ENCODE measurements at regions not wholly inside any gene's neighbourhood (a gene's known extent, or its start where the extent isn't known, plus 50 kb on each side); places are given as distances from the start of the nearest gene placed in this dataset.

- no peak overlapping the region for H3K4me3 ChIP-seq
- H3K27ac ChIP-seq = no peak overlapping the region
- 0 to 80% (median 41%) methylated on average over 1 to 2 of the region's 2 CpGs; no CpG with 5 or more reads in 5 of the 10 experiments for WGBS, 10 experiments
- H3K4me1 ChIP-seq (replicated peaks in 1 of 2) = no peaks in the 10 kb centered on the region
- in situ Hi-C loops (cut with MboI; ENCODE audit: low pct_unique_long_range_greater_than_20kb in 2 of 9, low sequenced_read_pairs in 9 of 9, unreplicated experiment in 9 of 9) = no loop called here
- ATAC-seq (replicated peaks in 6 of 8) = peak in 4 of 8 experiments; percentile 25 to 93 (median 64)
Observed at GRCh38 chr6:120077489-120077888, 727.9 kb upstream of the MAN1A1 start.

- in situ Hi-C loops (cut with MboI; ENCODE audit: low pct_unique_long_range_greater_than_20kb in 2 of 9, low sequenced_read_pairs in 9 of 9, unreplicated experiment in 9 of 9) = no loop called here
- 0 to 60% (median 0%) methylated on average over 1 of the region's 1 CpG; no CpG with 5 or more reads in 1 of the 10 experiments for WGBS, 10 experiments
- no peak overlapping the region for H3K4me3 ChIP-seq
- H3K27ac ChIP-seq = no peak overlapping the region
- H3K4me1 ChIP-seq (replicated peaks in 1 of 2) = no peaks in the 10 kb centered on the region
- ATAC-seq (replicated peaks in 6 of 8) = no peak
Observed at GRCh38 chr6:120058410-120058809, 708.8 kb upstream of the MAN1A1 start.

- in situ Hi-C loops (cut with MboI; ENCODE audit: low pct_unique_long_range_greater_than_20kb in 2 of 9, low sequenced_read_pairs in 9 of 9, unreplicated experiment in 9 of 9) = no loop called here
- no peak for ATAC-seq (replicated peaks in 6 of 8)
- Histone ChIP-seq H3K4me3 (no peak overlapping the region), H3K4me1 (replicated peaks in 1 of 2) (no peaks in the 10 kb centered on the region), H3K27ac (no peak overlapping the region)
- 0 to 90% (median 55%) methylated on average over 1 to 6 of the region's 7 CpGs; no CpG with 5 or more reads in 2 of the 10 experiments for WGBS, 10 experiments
Observed at GRCh38 chr6:120056085-120056484, 706.5 kb upstream of the MAN1A1 start.

GRCh38 chr6:120055071-120055470 lies 705.5 kb upstream of the MAN1A1 start:
- 15 to 91% (median 32%) methylated on average over 1 to 3 of the region's 4 CpGs; no CpG with 5 or more reads in 4 of the 10 experiments for WGBS, 10 experiments
- Histone ChIP-seq H3K4me3 (no peak overlapping the region), H3K4me1 (replicated peaks in 1 of 2) (no peaks in the 10 kb centered on the region), H3K27ac (no peak overlapping the region)
- in situ Hi-C loops (cut with MboI; ENCODE audit: low pct_unique_long_range_greater_than_20kb in 2 of 9, low sequenced_read_pairs in 9 of 9, unreplicated experiment in 9 of 9) = no loop called here
- ATAC-seq (replicated peaks in 6 of 8) = no peak

GRCh38 chr6:120039664-120040063 lies 690.1 kb upstream of the MAN1A1 start:
- peak in 3 of 8 experiments; percentile 63 to 67 (median 67) for ATAC-seq (replicated peaks in 6 of 8)
- no peak overlapping the region for H3K4me3 ChIP-seq
- no peak overlapping the region for H3K27ac ChIP-seq
- no peaks in the 10 kb centered on the region for H3K4me1 ChIP-seq (replicated peaks in 1 of 2)
- in situ Hi-C loops (cut with MboI; ENCODE audit: low pct_unique_long_range_greater_than_20kb in 2 of 9, low sequenced_read_pairs in 9 of 9, unreplicated experiment in 9 of 9) = no loop called here
- 0 to 92% (median 36%) methylated on average over 1 to 2 of the region's 2 CpGs; no CpG with 5 or more reads in 2 of the 10 experiments for WGBS, 10 experiments

- ATAC-seq (replicated peaks in 6 of 8) = no peak
- H3K4me1 ChIP-seq (replicated peaks in 1 of 2) = no peaks in the 10 kb centered on the region
- WGBS, 10 experiments = 66 to 100% (median 94%) methylated on average over 1 to 2 of the region's 2 CpGs; no CpG with 5 or more reads in 1 of the 10 experiments
- H3K4me3 ChIP-seq = no peak overlapping the region
- in situ Hi-C loops (cut with MboI; ENCODE audit: low pct_unique_long_range_greater_than_20kb in 2 of 9, low sequenced_read_pairs in 9 of 9, unreplicated experiment in 9 of 9) = no loop called here
- H3K27ac ChIP-seq = no peak overlapping the region
Observed at GRCh38 chr6:120031837-120032236, 682.3 kb upstream of the MAN1A1 start.

GRCh38 chr6:120026791-120027190 lies 677.2 kb upstream of the MAN1A1 start:
- 0 to 100% (median 60%) methylated on average over 1 of the region's 1 CpG; no CpG with 5 or more reads in 1 of the 10 experiments for WGBS, 10 experiments
- peak in 1 of 8 experiments; percentile 36 for ATAC-seq (replicated peaks in 6 of 8)
- Histone ChIP-seq H3K4me1 (replicated peaks in 1 of 2) (no peaks in the 10 kb centered on the region), H3K27ac (no peak overlapping the region), H3K4me3 (no peak overlapping the region)
- in situ Hi-C loops (cut with MboI; ENCODE audit: low pct_unique_long_range_greater_than_20kb in 2 of 9, low sequenced_read_pairs in 9 of 9, unreplicated experiment in 9 of 9) = no loop called here

- no peak for ATAC-seq (replicated peaks in 6 of 8)
- H3K4me3 ChIP-seq = no peak overlapping the region
- 53 to 100% (median 90%) methylated on average over 1 to 3 of the region's 3 CpGs; no CpG with 5 or more reads in 1 of the 10 experiments for WGBS, 10 experiments
- no peaks in the 10 kb centered on the region for H3K4me1 ChIP-seq (replicated peaks in 1 of 2)
- in situ Hi-C loops (cut with MboI; ENCODE audit: low pct_unique_long_range_greater_than_20kb in 2 of 9, low sequenced_read_pairs in 9 of 9, unreplicated experiment in 9 of 9) = no loop called here
- no peak overlapping the region for H3K27ac ChIP-seq
Observed at GRCh38 chr6:120010075-120010474, 660.5 kb upstream of the MAN1A1 start.

- WGBS, 10 experiments = 66 to 96% (median 80%) methylated on average over 1 to 11 of the region's 12 CpGs; no CpG with 5 or more reads in 1 of the 10 experiments
- in situ Hi-C loops (cut with MboI; ENCODE audit: low pct_unique_long_range_greater_than_20kb in 2 of 9, low sequenced_read_pairs in 9 of 9, unreplicated experiment in 9 of 9) = no loop called here
- ATAC-seq (replicated peaks in 6 of 8) = peak in 1 of 8 experiments; percentile 36
Observed at GRCh38 chr6:120005292-120005976, 655.9 kb upstream of the MAN1A1 start.

GRCh38 chr6:119986934-119987549 lies 637.5 kb upstream of the MAN1A1 start:
- H3K4me3 ChIP-seq = no peak overlapping the region
- H3K4me1 ChIP-seq (replicated peaks in 1 of 2) = no peaks in the 10 kb centered on the region
- H3K27ac ChIP-seq = no peak overlapping the region
- no peak for ATAC-seq (replicated peaks in 6 of 8)
- in situ Hi-C loops (cut with MboI; ENCODE audit: low pct_unique_long_range_greater_than_20kb in 2 of 9, low sequenced_read_pairs in 9 of 9, unreplicated experiment in 9 of 9) = no loop called here
- 20 to 100% (median 67%) methylated on average over 1 to 3 of the region's 3 CpGs; no CpG with 5 or more reads in 4 of the 10 experiments for WGBS, 10 experiments

More at GRCh38 chr6:120005292-120005976, 655.9 kb upstream of the MAN1A1 start:
- Histone ChIP-seq H3K4me1 (replicated peaks in 1 of 2) (no peaks in the 10 kb centered on the region), H3K4me3 (no peak overlapping the region), H3K27ac (no peak overlapping the region)

- in situ Hi-C loops (cut with MboI; ENCODE audit: low pct_unique_long_range_greater_than_20kb in 2 of 9, low sequenced_read_pairs in 9 of 9, unreplicated experiment in 9 of 9) = no loop called here
- no peak overlapping the region for H3K27ac ChIP-seq
- ATAC-seq (replicated peaks in 6 of 8) = peak in 2 of 8 experiments; percentile 15 to 42
- H3K4me1 ChIP-seq (replicated peaks in 1 of 2) = no peaks in the 10 kb centered on the region
- H3K4me3 ChIP-seq = no peak overlapping the region
- 60 to 100% (median 86%) methylated on average over 1 to 4 of the region's 4 CpGs; no CpG with 5 or more reads in 6 of the 10 experiments for WGBS, 10 experiments
Observed at GRCh38 chr6:119985952-119986736, 636.6 kb upstream of the MAN1A1 start.

GRCh38 chr6:119980802-119981201 lies 631.2 kb upstream of the MAN1A1 start:
- H3K27ac ChIP-seq = no peak overlapping the region
- in situ Hi-C loops (cut with MboI; ENCODE audit: low pct_unique_long_range_greater_than_20kb in 2 of 9, low sequenced_read_pairs in 9 of 9, unreplicated experiment in 9 of 9) = no loop called here
- H3K4me3 ChIP-seq = no peak overlapping the region
- no peak for ATAC-seq (replicated peaks in 6 of 8)
- no peaks in the 10 kb centered on the region for H3K4me1 ChIP-seq (replicated peaks in 1 of 2)
- 57 to 100% (median 100%) methylated on average over 1 of the region's 1 CpG; no CpG with 5 or more reads in 3 of the 10 experiments for WGBS, 10 experiments

GRCh38 chr6:119979862-119980261 lies 630.3 kb upstream of the MAN1A1 start:
- Histone ChIP-seq H3K4me3 (no peak overlapping the region), H3K4me1 (replicated peaks in 1 of 2) (no peaks in the 10 kb centered on the region), H3K27ac (no peak overlapping the region)
- 0% methylated on average over 1 of the region's 1 CpG; no CpG with 5 or more reads in 3 of the 10 experiments for WGBS, 10 experiments
- ATAC-seq (replicated peaks in 6 of 8) = peak in 1 of 8 experiments; percentile 23
- in situ Hi-C loops (cut with MboI; ENCODE audit: low pct_unique_long_range_greater_than_20kb in 2 of 9, low sequenced_read_pairs in 9 of 9, unreplicated experiment in 9 of 9) = no loop called here

All from motor neuron (in vitro differentiated cells).